ENCODE measurements at regions not wholly inside any gene's neighbourhood (a gene's known extent, or its start where the extent isn't known, plus 50 kb on each side); places are given as distances from the start of the nearest gene placed in this dataset.

DNA sequence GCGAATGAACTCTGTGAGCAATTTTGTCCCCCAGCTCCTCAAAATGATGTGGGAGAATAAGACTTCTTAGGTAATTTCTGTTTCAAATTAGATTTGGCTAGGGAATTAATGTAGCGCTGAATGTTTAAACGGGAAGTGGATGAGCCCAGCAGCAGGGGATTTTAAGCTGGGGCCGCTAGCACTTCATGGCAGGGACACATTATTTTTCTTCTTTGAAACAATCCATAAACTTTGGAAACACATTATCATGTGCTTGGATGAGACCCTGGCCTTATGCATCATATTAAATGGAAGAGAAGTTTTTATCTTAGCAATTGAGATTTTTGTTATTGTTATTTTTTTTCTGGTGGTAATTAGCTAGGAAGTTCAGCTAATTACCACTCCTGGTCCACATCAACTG, 74.2 kb upstream of the FUCA2 start:
- no peak for DNase-seq (ENCODE audit: low read depth)
- H3K36me3 ChIP-seq (ENCODE audit: control insufficient read depth, insufficient read depth, low read length) = no peaks in the 10 kb centered on the region
- H3K27me3 ChIP-seq (ENCODE audit: control insufficient read depth, insufficient read depth, low read length) = no peaks in the 10 kb centered on the region
- H3K4me3 ChIP-seq (ENCODE audit: low read depth, low read length) = no peak overlapping the region
- TF ChIP-seq, protein P1, sequence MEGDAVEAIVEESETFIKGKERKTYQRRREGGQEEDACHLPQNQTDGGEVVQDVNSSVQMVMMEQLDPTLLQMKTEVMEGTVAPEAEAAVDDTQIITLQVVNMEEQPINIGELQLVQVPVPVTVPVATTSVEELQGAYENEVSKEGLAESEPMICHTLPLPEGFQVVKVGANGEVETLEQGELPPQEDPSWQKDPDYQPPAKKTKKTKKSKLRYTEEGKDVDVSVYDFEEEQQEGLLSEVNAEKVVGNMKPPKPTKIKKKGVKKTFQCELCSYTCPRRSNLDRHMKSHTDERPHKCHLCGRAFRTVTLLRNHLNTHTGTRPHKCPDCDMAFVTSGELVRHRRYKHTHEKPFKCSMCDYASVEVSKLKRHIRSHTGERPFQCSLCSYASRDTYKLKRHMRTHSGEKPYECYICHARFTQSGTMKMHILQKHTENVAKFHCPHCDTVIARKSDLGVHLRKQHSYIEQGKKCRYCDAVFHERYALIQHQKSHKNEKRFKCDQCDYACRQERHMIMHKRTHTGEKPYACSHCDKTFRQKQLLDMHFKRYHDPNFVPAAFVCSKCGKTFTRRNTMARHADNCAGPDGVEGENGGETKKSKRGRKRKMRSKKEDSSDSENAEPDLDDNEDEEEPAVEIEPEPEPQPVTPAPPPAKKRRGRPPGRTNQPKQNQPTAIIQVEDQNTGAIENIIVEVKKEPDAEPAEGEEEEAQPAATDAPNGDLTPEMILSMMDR (IDR thresholded peaks at IDR 0.05; ENCODE audit: insufficient read depth, low read length, poor library complexity, severe bottlenecking) = no peak

DNA sequence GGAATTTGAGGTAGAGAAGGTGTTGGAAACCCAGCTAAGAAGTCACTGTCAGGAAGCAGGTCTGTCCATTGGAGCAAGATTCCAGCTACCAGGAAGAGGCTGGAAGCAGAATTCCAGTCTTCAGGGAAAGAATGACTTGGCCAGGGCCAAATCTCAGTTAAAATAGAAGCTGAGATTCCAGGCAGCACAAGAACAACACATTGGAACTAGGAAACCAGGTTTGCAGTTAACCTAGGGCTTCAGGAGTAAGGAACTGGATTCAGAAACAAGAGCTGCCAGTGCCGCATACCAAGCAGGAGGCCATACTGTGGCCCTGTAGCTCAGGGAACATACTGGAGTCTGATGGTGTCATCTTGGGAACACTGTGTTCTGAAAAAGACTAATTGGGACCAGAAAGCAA, 73.7 kb upstream of the FUCA2 start:
- H3K4me3 ChIP-seq (ENCODE audit: low read depth, low read length) = no peak overlapping the region
- DNase-seq (ENCODE audit: low read depth) = no peak
- TF ChIP-seq, protein P1 (IDR thresholded peaks at IDR 0.05; ENCODE audit: insufficient read depth, low read length, poor library complexity, severe bottlenecking) = no peak

DNA sequence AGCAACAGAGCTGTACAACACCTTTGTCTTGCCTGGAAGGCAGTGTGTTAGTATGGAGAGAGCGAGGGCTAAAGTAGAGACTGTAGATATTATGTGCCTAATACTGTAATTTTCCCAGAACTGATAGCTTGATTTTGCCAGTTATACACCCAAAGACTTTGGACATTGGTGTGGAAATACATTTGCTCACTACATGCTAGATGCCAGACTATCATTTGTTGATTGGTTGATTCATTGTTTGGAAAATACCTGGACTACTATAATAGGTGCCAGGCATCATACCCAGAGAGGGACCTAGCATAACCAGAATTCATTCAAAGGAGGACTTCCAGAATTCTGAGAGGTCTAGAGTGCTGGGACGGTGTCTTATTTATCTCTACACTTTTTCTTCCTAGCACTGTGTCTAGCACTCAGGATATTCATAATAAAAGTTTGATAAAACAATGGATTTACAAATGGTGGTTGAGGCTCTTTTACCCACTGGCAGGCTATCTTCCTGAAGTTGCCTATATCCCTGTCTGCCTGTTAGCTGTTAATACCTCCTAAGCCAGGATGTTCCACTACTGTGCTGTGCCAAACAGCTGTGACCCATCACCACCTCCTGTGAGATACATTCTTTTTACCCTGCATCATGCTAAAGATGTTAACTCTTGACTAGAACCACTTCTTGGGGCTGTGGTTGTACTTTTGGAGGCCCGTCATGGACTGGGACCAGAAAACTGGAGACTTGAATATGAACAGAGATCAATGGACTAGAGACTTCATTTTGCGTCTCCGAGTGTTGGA, 72.2 kb upstream of the FUCA2 start:
- Histone ChIP-seq H3K36me3 (ENCODE audit: control insufficient read depth, insufficient read depth, low read length) (no peaks in the 10 kb centered on the region), H3K4me3 (ENCODE audit: low read depth, low read length) (no peak overlapping the region), H3K27me3 (ENCODE audit: control insufficient read depth, insufficient read depth, low read length) (no peaks in the 10 kb centered on the region)
- TF ChIP-seq, protein P1 (IDR thresholded peaks at IDR 0.05; ENCODE audit: insufficient read depth, low read length, poor library complexity, severe bottlenecking) = no peak
- DNase-seq (ENCODE audit: low read depth) = no peak

More for the DNA sequence above, 73.7 kb upstream of the FUCA2 start:
- H3K36me3 ChIP-seq (ENCODE audit: control insufficient read depth, insufficient read depth, low read length) = no peaks in the 10 kb centered on the region
- no peaks in the 10 kb centered on the region for H3K27me3 ChIP-seq (ENCODE audit: control insufficient read depth, insufficient read depth, low read length)

DNA sequence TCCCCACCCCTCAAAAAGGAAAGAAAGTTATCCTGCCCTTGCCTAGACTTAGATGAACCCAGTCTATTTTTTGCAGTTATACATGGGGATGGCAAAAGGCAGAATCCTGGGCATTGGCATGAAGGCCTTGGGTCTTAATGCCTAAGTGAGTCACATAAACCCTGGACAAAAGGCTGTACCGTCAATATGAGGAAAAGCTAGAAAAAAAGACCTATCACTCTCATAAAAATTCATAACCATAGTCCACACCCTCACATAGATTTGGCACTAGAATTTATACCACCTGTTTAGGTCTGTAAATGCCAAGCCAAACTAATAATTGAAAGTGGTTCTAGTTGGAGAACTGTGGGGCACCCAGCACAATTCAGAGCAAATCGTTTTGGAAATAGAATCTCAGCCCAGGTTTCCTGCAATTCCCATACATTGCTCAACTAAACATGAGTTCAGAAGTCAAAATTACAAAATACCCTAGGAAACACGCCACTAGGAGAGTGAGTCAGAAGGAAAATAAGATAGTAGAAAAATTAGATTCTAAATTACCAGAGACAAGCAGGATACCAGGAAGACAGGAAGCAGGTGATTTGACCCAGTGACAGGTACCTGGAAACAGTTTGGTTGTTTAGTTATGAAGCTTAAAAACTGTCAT, 70.4 kb upstream of the FUCA2 start:
- Histone ChIP-seq H3K4me3 (ENCODE audit: low read depth, low read length) (no peak overlapping the region), H3K27me3 (ENCODE audit: control insufficient read depth, insufficient read depth, low read length) (no peaks in the 10 kb centered on the region), H3K36me3 (ENCODE audit: control insufficient read depth, insufficient read depth, low read length) (no peaks in the 10 kb centered on the region)
- TF ChIP-seq, protein P1 (IDR thresholded peaks at IDR 0.05; ENCODE audit: insufficient read depth, low read length, poor library complexity, severe bottlenecking) = no peak
- no peak for DNase-seq (ENCODE audit: low read depth)

- Histone ChIP-seq H3K27me3 (ENCODE audit: control insufficient read depth, insufficient read depth, low read length) (no peaks in the 10 kb centered on the region), H3K4me3 (ENCODE audit: low read depth, low read length) (no peak overlapping the region), H3K36me3 (ENCODE audit: control insufficient read depth, insufficient read depth, low read length) (no peaks in the 10 kb centered on the region)
- TF ChIP-seq, protein P1 (IDR thresholded peaks at IDR 0.05; ENCODE audit: insufficient read depth, low read length, poor library complexity, severe bottlenecking) = no peak
- DNase-seq (ENCODE audit: low read depth) = no peak
These were observed 68.2 kb upstream of the FUCA2 start for GRCh38 chr6:143579703-143580102.

Data from kidney epithelial cell (primary cell).